ENCODE measurements at regions not wholly inside any gene's neighbourhood (a gene's known extent, or its start where the extent isn't known, plus 50 kb on each side); places are given as distances from the start of the nearest gene placed in this dataset.

DNA sequence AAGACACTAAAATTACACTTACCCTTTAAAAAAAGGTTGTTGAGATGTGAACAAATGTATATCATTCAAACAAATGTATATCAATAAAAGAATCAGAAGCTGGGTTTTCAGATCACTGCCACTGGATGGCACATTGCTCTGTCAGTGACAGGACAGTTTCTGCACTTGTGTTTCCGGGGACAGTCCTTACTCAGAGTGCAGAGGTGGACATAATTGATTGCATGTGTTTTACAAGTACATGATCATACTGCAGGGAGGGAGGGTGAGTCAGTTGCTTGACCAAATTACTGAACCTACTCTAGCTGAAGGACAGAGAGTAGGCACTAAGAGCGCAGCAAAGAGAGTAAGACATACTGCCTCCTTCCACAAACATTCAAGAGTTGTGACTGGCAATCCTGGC, 302.3 kb downstream of the TENT5A start:
- TF ChIP-seq, protein P1, sequence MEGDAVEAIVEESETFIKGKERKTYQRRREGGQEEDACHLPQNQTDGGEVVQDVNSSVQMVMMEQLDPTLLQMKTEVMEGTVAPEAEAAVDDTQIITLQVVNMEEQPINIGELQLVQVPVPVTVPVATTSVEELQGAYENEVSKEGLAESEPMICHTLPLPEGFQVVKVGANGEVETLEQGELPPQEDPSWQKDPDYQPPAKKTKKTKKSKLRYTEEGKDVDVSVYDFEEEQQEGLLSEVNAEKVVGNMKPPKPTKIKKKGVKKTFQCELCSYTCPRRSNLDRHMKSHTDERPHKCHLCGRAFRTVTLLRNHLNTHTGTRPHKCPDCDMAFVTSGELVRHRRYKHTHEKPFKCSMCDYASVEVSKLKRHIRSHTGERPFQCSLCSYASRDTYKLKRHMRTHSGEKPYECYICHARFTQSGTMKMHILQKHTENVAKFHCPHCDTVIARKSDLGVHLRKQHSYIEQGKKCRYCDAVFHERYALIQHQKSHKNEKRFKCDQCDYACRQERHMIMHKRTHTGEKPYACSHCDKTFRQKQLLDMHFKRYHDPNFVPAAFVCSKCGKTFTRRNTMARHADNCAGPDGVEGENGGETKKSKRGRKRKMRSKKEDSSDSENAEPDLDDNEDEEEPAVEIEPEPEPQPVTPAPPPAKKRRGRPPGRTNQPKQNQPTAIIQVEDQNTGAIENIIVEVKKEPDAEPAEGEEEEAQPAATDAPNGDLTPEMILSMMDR (conservative IDR thresholded peaks at IDR 0.05; ENCODE audit: low read length), result no peak
- TF ChIP-seq EZH2phosphoT487 (IDR thresholded peaks at IDR 0.05; ENCODE audit: borderline replicate concordance, low read depth, low read length), result no peak
